Hypothalamus (tissue), 51 donors: ENCODE measurements at regions not wholly inside any gene's neighbourhood (a gene's known extent, or its start where the extent isn't known, plus 50 kb on each side); places are given as distances from the start of the nearest gene placed in this dataset.
A peak's percentile ranks its signal among the peaks of the same experiment; 100 is the strongest.
"Not testable (repeated sequence)": the region's sequence is repeated elsewhere in the genome, so short reads cannot be mapped to it uniquely, and the experiment has no call there.

ENCODE experiments used
- DNase-seq, 51 donors: peaks; one replicate each; lab custom pipeline; 2025; lab: John Stamatoyannopoulos, UW

DNA sequence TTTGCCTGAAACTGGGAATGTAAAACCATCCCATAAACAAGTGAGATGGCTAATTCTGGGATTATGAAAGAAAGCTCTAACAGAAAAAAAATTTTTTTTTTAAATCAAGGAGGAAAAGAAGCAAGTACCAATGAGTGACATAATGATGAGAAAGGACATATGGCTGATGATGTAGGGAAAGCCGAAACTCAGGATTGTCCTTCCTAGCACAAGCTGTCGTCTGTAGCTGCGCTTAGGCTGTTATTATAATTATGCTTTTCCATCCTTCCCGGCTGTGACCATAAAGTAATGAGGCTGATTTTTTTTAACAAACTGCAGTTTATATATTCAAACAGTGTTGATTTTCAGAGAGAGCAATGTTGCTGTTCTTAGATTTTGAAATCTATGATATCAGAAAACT, 209.8 kb upstream of the NOCT start:
- no peak for DNase-seq

DNA sequence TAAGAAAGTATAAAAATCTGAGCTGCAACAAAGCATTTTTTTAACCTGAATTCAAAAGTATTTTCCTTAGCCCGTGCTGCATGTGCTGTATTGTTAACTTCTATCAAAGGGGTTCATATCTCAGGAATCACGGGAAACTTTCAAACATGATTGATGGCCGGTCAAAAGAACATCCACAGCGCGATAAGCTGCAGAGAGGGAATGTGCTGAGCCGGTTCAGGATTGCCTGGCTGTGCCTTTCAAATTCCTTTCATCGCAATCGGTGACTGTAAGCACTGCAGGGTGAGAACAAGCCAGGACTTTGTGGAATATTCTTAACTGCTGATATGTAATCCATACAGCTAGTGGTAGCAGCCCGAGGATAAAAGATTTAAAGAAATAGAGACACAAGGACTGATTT, 210.9 kb upstream of the NOCT start:
- DNase-seq, result no peak

GRCh38 chr4:138803051-138803450, 212.5 kb upstream of the NOCT start:
- no peak for DNase-seq

DNA sequence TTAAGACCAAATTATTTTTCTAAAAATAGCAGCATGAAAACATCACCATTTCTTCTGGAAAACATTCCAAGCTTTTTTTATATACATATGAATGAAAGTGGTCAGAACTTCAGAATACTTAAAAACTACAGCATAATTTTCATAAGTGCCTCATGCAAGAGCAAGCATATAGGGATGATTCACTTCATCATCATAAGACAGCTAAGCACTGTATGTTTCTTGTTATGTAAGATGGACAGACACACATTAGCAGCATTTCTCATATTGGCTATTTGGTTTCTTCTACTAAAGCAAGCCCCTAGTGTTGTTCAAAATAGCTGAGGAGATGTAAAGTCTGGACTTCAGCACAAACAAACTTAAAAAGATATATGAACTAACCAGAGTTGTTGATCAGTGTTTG, 213.1 kb upstream of the NOCT start:
- no peak for DNase-seq

- no peak for DNase-seq
These were observed 215.2 kb upstream of the NOCT start for GRCh38 chr4:138800421-138800820.

- no peak for DNase-seq
These were observed 217.2 kb upstream of the NOCT start for GRCh38 chr4:138798404-138798803.

GRCh38 chr4:138797646-138798045, 217.9 kb upstream of the NOCT start:
- DNase-seq, result no peak

- DNase-seq, result no peak
These were observed 218.8 kb upstream of the NOCT start for GRCh38 chr4:138796761-138797160.

DNA sequence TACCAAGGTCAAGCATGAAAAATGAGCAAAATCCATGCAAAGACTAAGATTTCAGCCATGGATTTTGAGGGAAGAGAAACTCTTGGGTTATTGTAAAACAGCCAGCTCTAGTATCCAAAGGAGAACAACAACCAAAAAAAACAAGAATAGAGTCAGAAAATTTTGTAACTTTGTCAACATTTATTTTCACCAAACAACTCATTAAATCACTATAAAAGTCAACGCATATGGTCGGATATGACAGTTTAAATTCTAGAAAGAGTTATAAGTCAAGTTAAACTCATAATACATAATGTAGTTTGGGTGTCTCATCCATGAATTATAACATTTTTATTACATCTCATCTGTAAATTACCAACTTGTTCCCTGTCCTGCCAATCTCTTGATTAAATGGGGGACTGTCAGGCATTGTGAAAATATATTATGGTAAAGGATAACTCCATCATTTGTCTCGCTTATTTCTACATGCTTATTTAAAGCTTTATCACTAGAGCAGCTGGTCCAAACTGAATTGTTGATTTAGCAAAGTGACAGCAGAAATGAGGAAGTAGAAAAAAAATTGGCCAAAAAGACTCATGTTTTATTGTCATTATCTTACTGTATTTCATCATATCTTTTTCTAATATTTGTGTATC, 224.8 kb upstream of the NOCT start:
- DNase-seq, result no peak

DNA sequence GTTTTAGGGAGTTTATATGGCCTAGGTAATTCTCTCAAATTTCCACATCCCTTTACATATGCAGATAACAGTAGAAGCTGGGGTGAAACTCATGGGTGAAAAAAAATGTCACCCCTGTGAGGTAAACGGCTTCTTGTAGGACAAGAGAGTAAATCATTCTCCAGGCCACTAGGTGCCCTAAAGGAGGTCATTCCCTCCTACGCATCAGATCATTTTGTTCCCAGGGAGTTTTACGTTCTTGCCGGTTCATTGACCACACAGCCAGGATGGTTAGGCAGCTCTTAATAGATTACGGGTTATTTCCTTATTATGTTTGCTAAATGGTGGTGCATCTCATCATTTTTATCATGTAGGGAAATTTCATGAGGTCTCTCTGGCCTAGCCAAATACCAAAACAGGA, 225.8 kb upstream of the NOCT start:
- no peak for DNase-seq

GRCh38 chr4:138788857-138789256, 226.7 kb upstream of the NOCT start:
- DNase-seq, result no peak

- no peak for DNase-seq
These were observed 227.3 kb upstream of the NOCT start for GRCh38 chr4:138788267-138788790.

- DNase-seq, result not testable (repeated sequence)
These were observed 235.8 kb upstream of the NOCT start for GRCh38 chr4:138779761-138780160.

DNA sequence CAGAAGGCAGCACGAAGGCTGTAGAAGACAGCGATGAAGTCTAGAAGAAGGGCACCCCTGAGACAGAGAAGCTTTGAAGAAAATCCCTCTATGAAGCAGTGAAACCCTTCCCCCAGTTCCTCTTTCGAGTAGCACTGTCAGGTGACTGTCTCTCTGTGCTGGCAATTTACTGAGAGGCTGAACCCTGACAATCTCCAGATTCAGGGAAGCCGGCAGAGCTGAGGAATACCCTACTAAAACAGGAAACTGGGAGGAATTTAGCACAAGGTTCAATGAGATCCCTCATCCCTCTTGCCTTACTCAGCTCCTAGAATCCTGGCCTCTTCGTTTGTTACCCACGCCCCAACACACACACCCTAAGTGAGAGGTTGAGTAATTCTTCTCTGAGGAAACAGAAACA, 239.7 kb upstream of the NOCT start:
- peak in 8 of 51 donors; percentile 1 to 18 (median 6) for DNase-seq

GRCh38 chr4:138775489-138775888, 240.1 kb upstream of the NOCT start:
- DNase-seq, result no peak

DNA sequence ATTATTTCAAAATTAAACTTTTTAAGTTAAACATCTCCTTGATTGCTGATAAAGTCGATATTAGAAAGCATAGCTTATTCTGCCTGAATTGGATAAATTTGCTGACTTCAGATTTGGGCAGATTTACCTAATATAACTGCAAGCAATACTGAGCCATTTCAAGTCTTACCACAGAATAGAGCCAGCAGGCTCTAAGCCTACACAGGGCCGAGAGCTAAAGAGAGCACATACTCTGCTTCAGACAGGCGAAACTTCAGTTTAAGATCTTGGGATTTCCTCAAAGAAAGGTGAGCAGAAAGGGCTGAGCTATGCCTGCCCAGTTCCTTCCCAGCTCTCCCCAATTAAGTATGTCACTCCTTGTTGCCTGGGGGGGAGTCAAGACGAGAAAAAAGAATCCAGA, 240.6 kb upstream of the NOCT start:
- no peak for DNase-seq

- DNase-seq, result not testable (repeated sequence)
These were observed 241.5 kb upstream of the NOCT start for GRCh38 chr4:138774125-138774524.

DNA sequence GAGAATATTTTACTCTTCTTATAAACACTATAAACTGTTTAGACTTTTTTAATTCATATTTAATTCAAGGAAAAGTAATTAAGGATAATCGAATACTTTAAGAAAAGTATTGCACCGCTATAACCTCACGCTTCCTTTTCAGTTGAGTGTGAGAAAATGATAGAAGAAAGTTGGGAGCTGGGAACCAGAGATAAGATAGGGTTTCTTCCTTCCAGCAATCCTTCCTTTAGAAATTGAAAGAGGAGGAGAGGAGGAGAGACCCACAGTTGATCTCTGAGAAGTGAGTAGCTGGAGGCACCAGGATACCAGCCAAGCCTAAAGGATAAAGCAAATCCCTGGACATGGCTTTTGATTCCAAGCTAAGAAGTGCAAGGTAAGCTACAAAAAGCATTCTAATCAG, 242.3 kb upstream of the NOCT start:
- no peak for DNase-seq

DNA sequence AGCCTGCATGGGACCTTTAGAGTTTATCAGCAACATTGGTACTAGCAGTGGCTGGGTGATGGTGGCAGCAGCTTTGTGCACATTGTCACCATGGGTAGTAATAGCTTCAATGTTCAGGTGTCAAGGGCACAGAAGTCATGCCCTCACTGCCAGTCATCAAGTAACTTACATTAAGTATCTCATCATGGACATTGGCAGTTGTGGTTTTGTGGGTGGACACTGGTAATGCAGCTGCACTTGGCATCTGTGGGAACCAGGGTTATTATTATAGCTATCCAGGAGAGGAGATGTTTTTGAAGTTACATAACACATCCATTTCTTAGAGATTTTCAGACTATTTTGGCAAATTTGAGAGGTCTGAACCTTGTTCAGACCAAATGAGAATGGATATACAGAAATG, 243.2 kb upstream of the NOCT start:
- no peak for DNase-seq

GRCh38 chr4:138770818-138771217, 244.8 kb upstream of the NOCT start:
- DNase-seq, result no peak

GRCh38 chr4:138766332-138766731, 249.2 kb upstream of the NOCT start:
- no peak for DNase-seq

DNA sequence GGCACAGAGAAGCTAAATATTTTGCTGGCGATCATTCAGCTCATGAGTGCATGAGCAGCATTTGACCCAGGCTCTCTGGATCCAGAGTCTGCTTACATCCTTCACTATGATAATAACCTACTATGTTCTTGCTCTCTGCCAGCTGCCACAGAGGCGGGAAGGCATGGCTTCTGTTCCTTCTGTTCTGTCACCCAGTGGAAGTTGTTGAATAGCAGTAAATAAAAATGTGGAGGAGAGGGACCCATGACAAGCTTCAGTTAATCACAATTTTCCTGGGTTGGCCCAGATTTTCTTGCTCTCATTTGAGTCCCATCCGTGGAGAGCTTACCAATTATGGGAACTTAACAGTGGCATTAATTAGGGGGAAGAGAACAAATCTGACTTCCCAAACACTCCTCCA, 250.1 kb upstream of the NOCT start:
- DNase-seq, result no peak

GRCh38 chr4:138761638-138762220, 253.9 kb upstream of the NOCT start:
- DNase-seq, result no peak
